OCI-LY3 (cell line): ENCODE measurements at regions not wholly inside any gene's neighbourhood (a gene's known extent, or its start where the extent isn't known, plus 50 kb on each side); places are given as distances from the start of the nearest gene placed in this dataset.

ENCODE experiments used
- EZH2phosphoT487 ChIP-seq: fragments of 200-600 bp; shearing (Covaris generic); IDR thresholded peaks from 2 replicates; pipeline ENCODE4 v1.6.1; 2018; ENCODE audit warnings: antibody characterized with exemption, mixed run types, low read depth
- TF ChIP-seq, protein P1 (sequence below): fragments of 200-600, 300-600 bp; sonication (generic); IDR thresholded peaks from 2 replicates; pipeline ENCODE4 v1.5.1; 2014; ENCODE audit warnings: antibody characterized with exemption, low read length, low read depth

DNA sequence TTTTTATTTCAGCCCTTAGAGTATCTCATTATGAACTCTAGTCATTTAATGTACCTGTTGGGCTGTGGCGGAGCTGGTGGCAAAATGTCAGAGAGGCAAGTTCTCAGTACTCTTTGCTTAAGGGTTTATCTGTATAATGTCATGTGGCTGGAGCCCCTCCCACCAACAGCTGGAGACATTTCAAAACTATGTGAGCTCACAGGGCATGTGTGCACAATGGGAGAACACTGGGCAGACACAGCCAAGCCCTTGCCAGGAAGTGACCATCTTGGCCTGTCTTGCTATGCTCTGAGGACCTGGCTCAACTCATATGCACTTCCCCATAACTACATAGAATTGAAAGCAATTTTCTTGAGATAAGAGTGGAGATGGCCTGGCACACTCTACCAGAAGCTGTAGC, 296.4 kb downstream of the PTPRU start:
- TF ChIP-seq, protein P1, sequence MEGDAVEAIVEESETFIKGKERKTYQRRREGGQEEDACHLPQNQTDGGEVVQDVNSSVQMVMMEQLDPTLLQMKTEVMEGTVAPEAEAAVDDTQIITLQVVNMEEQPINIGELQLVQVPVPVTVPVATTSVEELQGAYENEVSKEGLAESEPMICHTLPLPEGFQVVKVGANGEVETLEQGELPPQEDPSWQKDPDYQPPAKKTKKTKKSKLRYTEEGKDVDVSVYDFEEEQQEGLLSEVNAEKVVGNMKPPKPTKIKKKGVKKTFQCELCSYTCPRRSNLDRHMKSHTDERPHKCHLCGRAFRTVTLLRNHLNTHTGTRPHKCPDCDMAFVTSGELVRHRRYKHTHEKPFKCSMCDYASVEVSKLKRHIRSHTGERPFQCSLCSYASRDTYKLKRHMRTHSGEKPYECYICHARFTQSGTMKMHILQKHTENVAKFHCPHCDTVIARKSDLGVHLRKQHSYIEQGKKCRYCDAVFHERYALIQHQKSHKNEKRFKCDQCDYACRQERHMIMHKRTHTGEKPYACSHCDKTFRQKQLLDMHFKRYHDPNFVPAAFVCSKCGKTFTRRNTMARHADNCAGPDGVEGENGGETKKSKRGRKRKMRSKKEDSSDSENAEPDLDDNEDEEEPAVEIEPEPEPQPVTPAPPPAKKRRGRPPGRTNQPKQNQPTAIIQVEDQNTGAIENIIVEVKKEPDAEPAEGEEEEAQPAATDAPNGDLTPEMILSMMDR: no peak
- no peak for TF ChIP-seq EZH2phosphoT487
